HG02970 (cell line): ENCODE measurements at regions not wholly inside any gene's neighbourhood (a gene's known extent, or its start where the extent isn't known, plus 50 kb on each side); places are given as distances from the start of the nearest gene placed in this dataset.
A peak's percentile ranks its signal among the peaks of the same experiment; 100 is the strongest.

Source experiments
- ATAC-seq: cut with Tn5 transposase; IDR thresholded peaks from one replicate; pipeline ENCODE4 v1.9.1; 2021; ENCODE audit warnings: mild to moderate bottlenecking, moderate library complexity, moderate number of reproducible peaks; ENCODE audit not compliant: unreplicated experiment, low FRiP score

DNA sequence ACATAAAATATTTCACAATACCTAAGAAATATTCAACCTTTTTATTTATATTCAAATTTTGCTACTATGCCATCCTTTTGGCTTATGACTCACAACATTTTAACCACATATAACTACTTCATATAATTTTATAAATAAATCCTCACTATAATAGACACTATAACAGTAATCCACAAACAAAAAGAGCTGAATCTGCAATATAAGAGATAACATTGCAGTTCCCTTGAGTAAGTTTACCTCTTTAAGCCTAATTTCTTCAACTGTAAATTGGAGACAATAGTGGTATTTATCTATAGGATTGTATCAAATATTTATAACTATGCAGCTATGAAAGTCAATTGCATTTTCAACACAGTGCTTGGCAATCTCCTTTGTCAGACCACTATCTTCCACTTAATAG, 1084.5 kb downstream of the NR2F1-AS1 start:
- ATAC-seq, result no peak

- no peak for ATAC-seq
These were observed 1086.5 kb downstream of the NR2F1-AS1 start for GRCh38 chr5:92494508-92494907.

- ATAC-seq, result no peak
These were observed 1088.1 kb downstream of the NR2F1-AS1 start for GRCh38 chr5:92492908-92493307.

- no peak for ATAC-seq
These were observed 1096.5 kb downstream of the NR2F1-AS1 start for GRCh38 chr5:92484484-92484883.

DNA sequence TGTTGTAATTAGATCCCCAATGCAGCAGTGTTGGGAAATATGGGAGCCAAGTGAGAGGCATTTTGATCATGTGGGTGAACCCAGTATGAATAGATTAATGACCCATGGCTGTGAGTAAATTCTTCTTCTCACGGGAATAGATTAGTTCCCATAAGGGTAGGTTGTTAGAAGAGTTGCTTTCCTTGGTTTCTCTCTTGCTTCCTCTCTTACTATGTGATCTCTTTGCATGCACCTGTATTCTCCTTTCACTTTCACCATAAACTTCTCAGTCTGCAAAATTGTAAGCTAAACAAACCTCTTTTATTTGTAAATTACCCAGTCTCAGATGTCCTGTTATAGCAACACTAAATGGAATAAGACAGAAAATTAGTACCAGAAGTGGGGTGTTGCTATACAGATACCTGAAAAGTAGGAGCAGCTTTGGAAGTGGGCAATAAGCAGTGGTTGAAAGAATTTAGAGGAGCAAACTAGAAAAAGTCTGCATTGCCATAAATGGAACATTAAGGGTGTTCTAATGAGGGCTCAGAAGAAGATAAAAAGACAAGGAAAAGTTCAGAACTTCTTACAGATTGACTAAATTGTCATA, 1090.0 kb upstream of the ARRDC3 start:
- ATAC-seq, result no peak

DNA sequence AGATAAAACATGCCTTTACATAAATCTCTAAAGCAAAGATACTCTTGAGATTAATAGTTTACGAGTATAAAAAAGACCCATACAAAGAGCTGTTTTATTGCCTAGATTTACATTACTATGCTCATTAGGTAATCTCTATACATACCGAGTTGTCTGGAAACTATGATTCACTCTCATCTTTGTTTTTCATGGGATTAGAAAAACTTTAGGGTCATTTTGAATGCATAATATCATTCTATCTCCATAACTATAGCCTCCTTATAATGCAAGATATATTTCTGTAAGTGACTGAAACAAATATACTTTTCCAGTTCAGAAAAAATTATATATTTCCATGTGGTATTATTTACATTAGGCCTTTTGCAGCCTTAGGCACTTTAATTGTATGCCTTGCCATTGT, 1088.7 kb upstream of the ARRDC3 start:
- no peak for ATAC-seq

GRCh38 chr5:92470770-92471169, 1087.7 kb upstream of the ARRDC3 start:
- ATAC-seq, result no peak

DNA sequence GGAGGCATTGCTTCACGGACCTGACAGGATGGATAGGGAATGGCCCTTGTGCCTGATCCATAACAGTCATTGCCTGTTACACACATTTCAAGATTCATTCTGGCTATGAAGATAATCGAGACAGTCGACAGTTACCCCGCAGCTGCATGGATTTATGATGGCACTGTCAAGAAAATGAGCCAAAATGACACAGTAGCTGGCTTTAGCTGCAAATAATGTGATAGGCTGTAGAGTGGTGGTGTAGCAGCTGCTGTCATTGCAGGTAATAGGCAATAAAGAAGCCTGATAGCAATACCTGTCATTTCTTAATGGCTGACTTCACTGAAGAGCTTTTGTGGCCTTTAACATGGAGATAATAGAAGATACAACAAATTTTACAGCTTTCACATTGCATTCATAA, 1085.2 kb upstream of the ARRDC3 start:
- no peak for ATAC-seq

DNA sequence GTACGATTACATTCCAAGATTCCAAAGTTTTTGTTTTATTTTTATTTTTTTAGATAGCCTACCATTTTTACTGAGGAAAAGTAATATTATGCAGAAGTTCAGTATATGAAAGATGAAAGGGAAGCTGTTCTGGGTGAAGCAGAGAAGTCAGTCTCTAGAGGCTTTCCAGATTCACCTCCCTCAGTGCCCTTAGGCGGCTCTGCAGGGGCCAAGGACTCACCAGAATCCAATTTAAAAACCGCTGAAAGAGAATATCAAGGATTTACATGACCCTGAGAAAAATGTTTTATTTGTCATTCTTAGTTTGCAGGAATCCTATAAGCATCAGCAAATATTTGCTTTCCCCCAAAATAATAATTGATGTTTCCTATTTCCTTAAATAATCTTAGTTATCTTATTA, 1084.6 kb upstream of the ARRDC3 start:
- no peak for ATAC-seq

DNA sequence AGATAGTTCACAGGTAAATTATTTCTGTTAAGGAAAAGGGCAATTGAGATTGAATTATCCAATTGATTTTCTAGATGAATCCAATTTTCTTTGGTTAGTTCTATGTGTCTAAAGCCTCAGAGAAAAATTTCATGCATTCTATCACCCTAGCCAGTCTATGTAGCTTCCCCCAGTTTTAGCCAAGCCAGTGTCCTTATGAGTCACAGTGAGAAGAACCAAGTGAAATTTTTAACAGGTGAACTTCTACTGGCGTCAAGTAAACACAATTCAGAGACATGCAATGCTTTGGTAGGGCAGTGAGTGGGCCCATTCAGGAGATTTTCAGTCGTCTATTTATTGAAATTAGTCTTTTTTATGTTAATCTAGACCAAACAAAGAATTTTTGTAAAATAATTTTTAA, 1077.4 kb upstream of the ARRDC3 start:
- no peak for ATAC-seq

DNA sequence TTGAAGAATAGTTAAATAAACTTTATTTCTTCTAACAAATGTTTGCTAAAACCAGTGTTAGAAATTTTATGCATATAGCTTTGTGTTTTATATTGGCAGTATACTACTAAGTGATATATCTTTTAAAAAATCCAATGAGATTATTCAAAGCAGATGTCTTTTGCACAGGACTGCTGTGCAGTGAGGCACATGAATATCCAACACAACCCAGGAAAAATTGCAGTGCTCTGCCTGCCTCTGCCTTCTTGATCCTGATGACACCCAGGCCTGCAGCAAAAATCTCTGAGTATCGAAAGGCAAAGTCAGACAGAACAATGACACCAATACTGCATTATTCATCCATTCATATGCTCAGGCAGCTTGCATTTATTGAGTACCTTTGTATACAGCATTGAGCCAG, 1076.5 kb upstream of the ARRDC3 start:
- ATAC-seq, result no peak

DNA sequence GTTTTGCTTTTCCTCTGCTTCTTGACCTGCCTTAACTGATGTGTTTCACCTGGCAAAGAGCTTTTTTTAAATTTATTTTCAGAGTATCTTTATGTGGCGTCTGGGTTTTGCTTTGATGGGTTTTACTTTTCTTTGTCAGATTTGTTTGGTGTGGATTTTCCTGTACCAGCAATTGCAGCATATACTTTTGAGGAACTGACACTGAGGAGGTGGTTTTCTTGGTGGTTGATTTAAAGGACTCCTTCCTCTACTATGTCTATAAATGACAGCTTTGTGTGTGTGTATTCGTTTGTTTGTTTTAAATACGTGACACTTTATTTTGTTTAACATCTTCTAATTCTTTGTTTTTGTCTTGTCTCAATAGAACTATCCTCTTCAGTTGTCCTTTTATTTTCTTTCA, 1071.9 kb upstream of the ARRDC3 start:
- peak; percentile 100 for ATAC-seq

- no peak for ATAC-seq
These were observed 1061.8 kb upstream of the ARRDC3 start for GRCh38 chr5:92444888-92445287.

GRCh38 chr5:92435781-92436180, 1052.7 kb upstream of the ARRDC3 start:
- ATAC-seq, result no peak

DNA sequence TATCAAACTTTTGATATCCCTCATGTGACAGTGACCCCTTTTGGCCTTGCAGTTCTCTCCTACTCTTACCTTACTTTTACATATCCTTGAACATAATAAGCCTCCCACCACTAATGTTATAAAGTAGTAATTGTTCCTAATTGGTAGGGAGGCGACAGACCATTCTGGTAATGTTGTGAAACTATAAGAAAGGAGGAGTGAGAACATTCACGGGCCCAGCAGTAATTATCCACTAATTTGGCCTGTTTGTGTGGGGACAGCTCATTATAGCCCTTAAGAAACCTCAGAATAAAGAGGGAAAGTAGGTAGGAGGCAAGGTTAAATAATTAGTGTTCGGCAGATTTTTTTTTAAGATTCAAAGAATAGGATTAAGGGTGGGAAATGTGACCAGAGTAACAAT, 1046.5 kb upstream of the ARRDC3 start:
- no peak for ATAC-seq

DNA sequence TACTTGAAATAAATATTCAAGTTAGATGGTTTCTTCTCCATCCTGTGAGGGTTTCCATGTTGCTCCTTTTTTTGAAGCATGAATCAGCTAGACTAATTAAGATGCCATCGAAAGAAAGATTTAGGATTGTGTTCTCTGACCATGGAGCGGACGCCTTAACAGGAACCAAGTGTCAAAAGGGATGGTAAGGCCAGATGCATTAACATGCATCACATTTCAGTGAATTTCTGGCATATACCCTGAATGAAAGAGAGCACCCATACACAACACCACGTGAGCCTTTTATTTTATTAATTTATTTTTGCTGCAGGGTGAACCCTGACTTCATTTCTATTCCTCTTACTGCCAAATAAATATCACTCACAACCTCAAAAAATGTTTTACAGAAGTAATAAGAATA, 1045.3 kb upstream of the ARRDC3 start:
- no peak for ATAC-seq

- no peak for ATAC-seq
These were observed 1041.8 kb upstream of the ARRDC3 start for GRCh38 chr5:92424785-92425426.

DNA sequence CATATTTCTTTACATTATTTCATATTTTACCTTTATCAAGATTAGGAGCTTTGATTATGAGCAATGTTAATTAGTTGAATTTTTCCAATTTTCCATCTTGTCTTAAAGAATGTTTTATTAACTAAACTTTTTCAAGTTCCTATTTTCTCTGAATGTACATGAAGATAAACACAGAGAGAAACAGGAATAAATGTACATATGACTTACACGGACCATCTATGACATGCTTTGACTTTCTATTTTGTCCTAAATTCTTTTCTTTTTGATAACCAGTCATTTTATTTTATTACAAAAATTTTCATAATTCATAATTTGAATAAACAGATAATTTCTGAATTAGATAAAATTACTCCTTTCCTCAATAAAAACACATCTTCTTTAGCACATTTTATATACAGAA, 1038.8 kb upstream of the ARRDC3 start:
- no peak for ATAC-seq

DNA sequence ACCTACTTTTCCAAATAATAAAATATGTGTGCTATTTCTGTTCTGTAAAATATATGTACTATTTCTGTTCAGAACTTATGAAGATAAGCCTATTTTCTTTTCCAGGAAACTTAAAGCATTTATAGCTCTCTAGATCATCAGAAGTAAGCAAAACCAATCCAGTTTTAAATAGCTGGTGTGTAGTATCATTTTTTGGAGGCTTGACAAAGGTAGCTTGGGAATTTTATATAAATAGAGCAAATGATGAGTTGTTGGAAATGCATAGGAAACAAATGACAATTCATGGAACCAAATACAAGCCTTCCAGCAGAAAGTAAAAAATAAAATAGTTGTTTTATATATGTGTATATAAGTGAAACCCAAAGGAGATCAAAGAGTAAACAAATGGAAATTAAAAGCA, 1038.1 kb upstream of the ARRDC3 start:
- no peak for ATAC-seq

DNA sequence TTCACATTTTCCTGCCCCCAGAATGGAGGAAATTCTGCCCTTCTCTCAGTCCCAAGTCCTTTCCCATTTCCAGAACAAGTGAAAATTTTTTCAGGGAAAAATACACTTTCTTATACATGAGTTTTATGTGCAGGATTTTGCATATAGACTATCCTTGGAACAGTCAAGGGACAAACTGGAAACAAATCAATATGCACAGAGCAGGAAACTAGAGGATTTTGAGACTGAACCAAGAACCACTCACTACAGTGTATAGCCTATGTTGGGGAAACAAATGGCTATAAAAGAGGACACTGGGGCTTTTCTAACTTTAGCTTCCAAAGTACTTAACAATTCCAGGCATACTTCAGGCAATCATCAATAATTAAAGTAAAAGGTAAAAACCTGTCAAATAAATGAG, 1036.1 kb upstream of the ARRDC3 start:
- no peak for ATAC-seq

DNA sequence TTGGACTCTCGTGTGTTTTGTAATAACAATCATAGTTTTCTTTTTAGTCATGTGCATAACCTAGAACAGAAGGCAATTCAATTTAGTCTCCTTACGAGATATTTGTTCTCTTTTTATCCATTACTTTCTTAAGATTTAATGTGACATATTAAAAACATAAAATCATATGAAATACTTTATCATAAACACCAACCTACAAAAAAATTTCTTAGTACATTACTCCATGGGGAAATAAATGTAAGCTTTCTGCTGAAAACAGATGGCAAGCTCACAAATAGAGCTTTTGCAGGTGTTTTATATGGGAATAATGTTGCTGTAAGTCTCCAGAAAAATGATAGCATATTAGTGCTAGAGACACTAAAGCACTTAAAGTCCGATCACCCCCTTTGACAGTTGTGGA, 1035.2 kb upstream of the ARRDC3 start:
- ATAC-seq, result no peak

DNA sequence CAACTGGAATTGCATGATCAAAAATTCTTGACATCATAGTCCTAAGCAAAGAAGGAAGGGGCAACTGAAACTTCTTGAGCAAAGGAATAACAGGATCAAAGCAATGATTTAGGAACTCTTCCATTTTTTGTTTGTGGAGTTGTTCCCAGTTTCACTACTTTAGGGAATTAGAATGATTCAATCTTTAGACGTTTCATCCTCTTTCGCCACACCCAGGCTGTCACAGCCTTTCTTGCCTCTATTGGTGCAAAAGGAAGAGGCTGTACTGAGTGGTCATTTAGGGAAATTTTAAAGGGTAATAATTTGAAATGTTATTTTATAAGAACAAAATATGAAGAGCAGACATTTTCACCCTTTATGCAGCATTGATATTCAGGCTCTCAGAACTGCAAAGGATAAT, 1026.0 kb upstream of the ARRDC3 start:
- ATAC-seq, result no peak
